GM23338 (cell line): ENCODE measurements at regions not wholly inside any gene's neighbourhood (a gene's known extent, or its start where the extent isn't known, plus 50 kb on each side); places are given as distances from the start of the nearest gene placed in this dataset.

Source experiments
- POLR2AphosphoS5 ChIP-seq: IDR thresholded peaks from 2 replicates; pipeline ENCODE4 v1.6.1; 2016; ENCODE audit warnings: antibody characterized with exemption, low read depth
- TF ChIP-seq, protein P1 (sequence below), 2 experiments: fragments of 200-600 bp in 1 of 2; sonication (generic) in 1 of 2; conservative IDR thresholded peaks; 2 replicates each; pipeline versions ENCODE4 v1.5.1 to v1.6.1; 2016 to 2017; ENCODE audit warnings: antibody characterized with exemption in 2 of 2, low read depth in 2 of 2, mild to moderate bottlenecking in 2 of 2, moderate library complexity in 1 of 2

DNA sequence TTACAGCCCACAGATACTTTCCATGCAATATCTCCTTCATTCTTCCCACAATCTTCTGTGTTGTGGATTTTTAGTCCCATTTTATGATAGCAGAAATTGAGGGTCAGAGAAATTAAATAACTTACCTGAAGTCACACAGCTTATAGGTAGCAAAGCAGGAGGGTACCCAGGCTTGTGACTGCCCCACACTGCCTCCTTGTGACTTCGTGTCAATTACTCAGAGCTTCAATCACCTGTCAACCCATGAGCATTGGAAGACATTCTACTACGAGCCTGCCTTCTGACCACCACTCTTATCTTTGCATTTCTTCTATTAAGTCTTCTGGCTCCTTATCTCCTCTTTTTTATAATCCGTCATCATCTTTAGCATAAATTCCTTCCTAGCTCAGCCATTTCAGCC, 71.6 kb upstream of the NRSN1 start:
- TF ChIP-seq, protein P1, sequence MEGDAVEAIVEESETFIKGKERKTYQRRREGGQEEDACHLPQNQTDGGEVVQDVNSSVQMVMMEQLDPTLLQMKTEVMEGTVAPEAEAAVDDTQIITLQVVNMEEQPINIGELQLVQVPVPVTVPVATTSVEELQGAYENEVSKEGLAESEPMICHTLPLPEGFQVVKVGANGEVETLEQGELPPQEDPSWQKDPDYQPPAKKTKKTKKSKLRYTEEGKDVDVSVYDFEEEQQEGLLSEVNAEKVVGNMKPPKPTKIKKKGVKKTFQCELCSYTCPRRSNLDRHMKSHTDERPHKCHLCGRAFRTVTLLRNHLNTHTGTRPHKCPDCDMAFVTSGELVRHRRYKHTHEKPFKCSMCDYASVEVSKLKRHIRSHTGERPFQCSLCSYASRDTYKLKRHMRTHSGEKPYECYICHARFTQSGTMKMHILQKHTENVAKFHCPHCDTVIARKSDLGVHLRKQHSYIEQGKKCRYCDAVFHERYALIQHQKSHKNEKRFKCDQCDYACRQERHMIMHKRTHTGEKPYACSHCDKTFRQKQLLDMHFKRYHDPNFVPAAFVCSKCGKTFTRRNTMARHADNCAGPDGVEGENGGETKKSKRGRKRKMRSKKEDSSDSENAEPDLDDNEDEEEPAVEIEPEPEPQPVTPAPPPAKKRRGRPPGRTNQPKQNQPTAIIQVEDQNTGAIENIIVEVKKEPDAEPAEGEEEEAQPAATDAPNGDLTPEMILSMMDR (conservative IDR thresholded peaks at IDR 0.05; ENCODE audit: low read depth in 2 of 2): peak; percentile 44 to 77
- no peak for TF ChIP-seq POLR2AphosphoS5
